SU-DHL-6 (cell line): ENCODE measurements at regions not wholly inside any gene's neighbourhood (a gene's known extent, or its start where the extent isn't known, plus 50 kb on each side); places are given as distances from the start of the nearest gene placed in this dataset.

Experiments
- H2AFZ ChIP-seq: fragments of 200-600 bp; sonication (generic); 2 replicates; pipeline ENCODE4 v1.6.1; 2014; ENCODE audit warnings: low read depth, mild to moderate bottlenecking, moderate library complexity, mixed read lengths, antibody characterized with exemption, low read length; ENCODE audit not compliant: severe bottlenecking
- H3F3A ChIP-seq: fragments of 200-600 bp; shearing (Covaris generic); 2 replicates; pipeline ENCODE4 v1.6.0; 2016; ENCODE audit warnings: antibody characterized with exemption, mild to moderate bottlenecking; ENCODE audit not compliant: insufficient read depth
- H3K27ac ChIP-seq: fragments of 200-600 bp; sonication (generic); 2 replicates; pipeline ENCODE4 v1.5.1; 2016; ENCODE audit warnings: low read depth, mild to moderate bottlenecking, low read length, moderate library complexity, mixed read lengths
- H3K27me3 ChIP-seq: fragments of 200-600 bp; sonication (generic), shearing (Covaris generic); 2 replicates; pipeline ENCODE4 v1.6.0; 2014; ENCODE audit warnings: mild to moderate bottlenecking, low read length
- H3K36me3 ChIP-seq: fragments of 200-600 bp; sonication (generic); 2 replicates; pipeline ENCODE4 v1.6.1; 2014; ENCODE audit warnings: mild to moderate bottlenecking, low read length, mixed read lengths
- H3K4me2 ChIP-seq: fragments of 300-600, 200-600 bp; shearing (Covaris generic), sonication (generic); 2 replicates; pipeline ENCODE4 v1.6.0; 2014; ENCODE audit warnings: low read length, low read depth, mild to moderate bottlenecking; ENCODE audit not compliant: poor library complexity, severe bottlenecking
- H3K4me3 ChIP-seq: fragments of 200-600 bp; sonication (generic); 2 replicates; pipeline ENCODE4 v1.5.1; 2014; ENCODE audit warnings: antibody characterized with exemption, low read length, mild to moderate bottlenecking, mixed read lengths; ENCODE audit not compliant: insufficient read depth, poor library complexity, severe bottlenecking
- H3K79me2 ChIP-seq: fragments of 200-600 bp; sonication (generic); 2 replicates; pipeline ENCODE4 v1.6.1; 2014; ENCODE audit warnings: mild to moderate bottlenecking, low read length, moderate library complexity; ENCODE audit not compliant: insufficient read depth
- H3K9ac ChIP-seq: fragments of 200-600 bp; sonication (generic); 2 replicates; pipeline ENCODE4 v1.7.0; 2014; ENCODE audit warnings: mild to moderate bottlenecking, low read length
- H3K9me2 ChIP-seq: fragments of 200-600 bp; sonication (generic); replicated peaks from 2 replicates; pipeline ENCODE4 v1.6.1; 2014; ENCODE audit warnings: low read length; ENCODE audit not compliant: insufficient read depth
- H3K9me3 ChIP-seq: fragments of 200-600 bp; sonication (generic); 2 replicates; pipeline ENCODE4 v1.6.1; 2014; ENCODE audit warnings: low read length, mixed read lengths; ENCODE audit not compliant: insufficient read depth
- H4K20me1 ChIP-seq: fragments of 200-600 bp; sonication (generic); 2 replicates; pipeline ENCODE4 v1.6.1; 2014; ENCODE audit warnings: low read depth, mild to moderate bottlenecking, antibody characterized with exemption, low read length, moderate library complexity, mixed read lengths
- CTCF ChIP-seq: fragments of 200-600 bp; sonication (generic); IDR thresholded peaks from one replicate; pipeline ENCODE4 v1.5.1; 2017; ENCODE audit warnings: antibody characterized with exemption, mild to moderate bottlenecking, low read length, moderate library complexity; ENCODE audit not compliant: insufficient read depth, poor library complexity, severe bottlenecking
- EZH2phosphoT487 ChIP-seq: fragments of 200-600 bp; sonication (generic), shearing (Covaris generic); conservative IDR thresholded peaks from 2 replicates; pipeline ENCODE4 v1.6.1; 2018; ENCODE audit warnings: mild to moderate bottlenecking, antibody characterized with exemption, low read length, moderate library complexity, mixed read lengths

GRCh38 chr4:138946306-138946705, 69.3 kb upstream of the NOCT start:
- H3K9ac ChIP-seq = no peak overlapping the region
- no peaks in the 10 kb centered on the region for H4K20me1 ChIP-seq
- H3K4me2 ChIP-seq = no peak overlapping the region
- no peaks in the 10 kb centered on the region for H3K27me3 ChIP-seq
- H3K36me3 ChIP-seq = no peaks in the 10 kb centered on the region
- no peak overlapping the region for H3K4me3 ChIP-seq
- H3K9me2 ChIP-seq = no peaks in the 10 kb centered on the region
- H3K9me3 ChIP-seq = no peaks in the 10 kb centered on the region
- no peak overlapping the region for H2AFZ ChIP-seq
- no peak for TF ChIP-seq EZH2phosphoT487
- TF ChIP-seq CTCF = no peak
- H3K79me2 ChIP-seq = no peaks in the 10 kb centered on the region
- no peak overlapping the region for H3K27ac ChIP-seq
- H3F3A ChIP-seq = no peaks in the 10 kb centered on the region

DNA sequence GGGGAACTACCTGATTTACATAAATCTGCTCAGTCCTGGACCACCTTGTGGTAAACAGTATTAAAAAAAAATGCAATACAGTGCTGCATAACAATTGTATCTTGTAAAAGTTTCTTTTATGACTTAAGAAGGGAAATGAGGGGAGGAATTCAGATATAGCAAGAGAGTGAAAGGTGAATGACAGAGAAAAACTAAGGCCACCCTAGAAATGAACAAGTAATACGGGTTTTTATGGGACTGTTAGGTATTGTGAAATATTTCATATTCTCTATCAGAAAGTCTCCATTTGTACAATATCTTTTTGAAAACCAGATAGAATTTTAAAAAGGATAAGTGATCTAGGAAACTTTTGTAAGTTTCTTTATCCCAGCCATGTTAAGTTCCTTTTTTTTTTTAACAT, 69.7 kb upstream of the NOCT start:
- no peak for TF ChIP-seq EZH2phosphoT487
- no peak for TF ChIP-seq CTCF
- H3K27me3 ChIP-seq = no peaks in the 10 kb centered on the region
- H3K4me2 ChIP-seq = no peak overlapping the region
- no peaks in the 10 kb centered on the region for H4K20me1 ChIP-seq
- no peak overlapping the region for H3K27ac ChIP-seq
- H3F3A ChIP-seq = no peaks in the 10 kb centered on the region
- H3K9me2 ChIP-seq = no peaks in the 10 kb centered on the region
- H2AFZ ChIP-seq = no peak overlapping the region
- no peaks in the 10 kb centered on the region for H3K9me3 ChIP-seq
- H3K4me3 ChIP-seq = no peak overlapping the region
- no peaks in the 10 kb centered on the region for H3K36me3 ChIP-seq
- H3K79me2 ChIP-seq = no peaks in the 10 kb centered on the region
- H3K9ac ChIP-seq = no peak overlapping the region

GRCh38 chr4:138945401-138945800, 70.2 kb upstream of the NOCT start:
- Histone ChIP-seq H3K9me2 (no peaks in the 10 kb centered on the region), H2AFZ (no peak overlapping the region), H3K27me3 (no peaks in the 10 kb centered on the region), H3K79me2 (no peaks in the 10 kb centered on the region), H3K4me2 (no peak overlapping the region), H3K9me3 (no peaks in the 10 kb centered on the region), H3K36me3 (no peaks in the 10 kb centered on the region), H3F3A (no peaks in the 10 kb centered on the region), H3K27ac (no peak overlapping the region), H3K9ac (no peak overlapping the region), H3K4me3 (no peak overlapping the region), H4K20me1 (no peaks in the 10 kb centered on the region)
- no peak for TF ChIP-seq EZH2phosphoT487
- TF ChIP-seq CTCF = no peak

DNA sequence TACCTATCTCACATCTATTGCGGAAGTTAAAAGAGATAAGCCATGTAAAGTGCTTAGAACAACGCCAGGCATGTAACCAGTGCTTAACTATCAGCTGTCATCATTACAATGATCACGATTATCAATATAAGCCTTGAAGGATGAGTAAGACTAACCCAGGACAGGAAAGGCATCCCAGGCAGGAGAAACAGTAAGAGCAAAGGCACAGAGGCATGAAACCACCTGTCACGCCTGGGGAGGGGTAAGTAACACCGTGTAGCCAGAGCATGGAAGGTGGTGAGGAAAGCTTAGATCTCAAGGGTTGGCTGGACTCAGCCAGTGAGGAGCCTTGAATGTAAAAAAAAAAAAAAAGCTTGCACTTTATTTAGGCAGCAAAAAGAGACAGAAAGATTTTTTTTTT, 71.7 kb upstream of the NOCT start:
- TF ChIP-seq CTCF (no peak), EZH2phosphoT487 (no peak)
- Histone ChIP-seq H3K9ac (no peak overlapping the region), H3K4me2 (no peak overlapping the region), H3K27ac (no peak overlapping the region), H3K27me3 (no peaks in the 10 kb centered on the region), H3F3A (no peaks in the 10 kb centered on the region), H3K4me3 (no peak overlapping the region), H3K9me2 (no peaks in the 10 kb centered on the region), H3K9me3 (no peaks in the 10 kb centered on the region), H2AFZ (no peak overlapping the region), H3K79me2 (no peaks in the 10 kb centered on the region), H4K20me1 (no peaks in the 10 kb centered on the region), H3K36me3 (no peaks in the 10 kb centered on the region)
